Posterior vena cava (tissue), 2 donors: ENCODE measurements at regions not wholly inside any gene's neighbourhood (a gene's known extent, or its start where the extent isn't known, plus 50 kb on each side); places are given as distances from the start of the nearest gene placed in this dataset.
"Not testable (repeated sequence)": the region's sequence is repeated elsewhere in the genome, so short reads cannot be mapped to it uniquely, and the experiment has no call there.

Experiments
- DNase-seq: peaks from one replicate; pipeline ENCODE4 v3.0.0-alpha.2; 2020; ENCODE audit warnings: low spot score
- intact Hi-C, 2 donors: fragments of 100-400 bp; cut with DNase I; formaldehyde crosslinking; loops; one replicate each; pipeline versions ENCODE4 v1.14.1 to v1.14.2; 2022 to 2023
- donor health status: DM: yes; HTN: yes; CAD: no.
- donor health status: DM: yes; HTN: yes; CAD: no.

DNA sequence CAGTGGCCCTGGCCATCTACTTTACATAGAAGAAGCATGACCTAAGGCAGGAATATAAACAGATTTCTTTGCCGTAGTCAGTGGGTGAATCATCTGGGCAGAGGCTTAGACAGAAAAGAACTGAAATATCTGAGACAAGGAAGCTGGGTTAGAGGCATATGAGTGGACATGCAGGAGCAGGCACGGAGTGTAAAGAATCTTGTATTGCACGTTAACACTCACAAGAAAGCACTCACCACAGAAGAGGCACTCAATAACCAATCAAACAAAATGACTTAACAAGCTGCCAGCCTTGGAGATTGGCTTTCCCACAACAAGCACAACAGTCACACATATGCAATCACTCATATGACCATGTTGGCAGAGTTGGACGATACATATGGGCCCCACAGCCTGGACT lies 364.9 kb downstream of the FOXD4L5 start:
- DNase-seq, intact Hi-C loops: not testable (repeated sequence)

DNA sequence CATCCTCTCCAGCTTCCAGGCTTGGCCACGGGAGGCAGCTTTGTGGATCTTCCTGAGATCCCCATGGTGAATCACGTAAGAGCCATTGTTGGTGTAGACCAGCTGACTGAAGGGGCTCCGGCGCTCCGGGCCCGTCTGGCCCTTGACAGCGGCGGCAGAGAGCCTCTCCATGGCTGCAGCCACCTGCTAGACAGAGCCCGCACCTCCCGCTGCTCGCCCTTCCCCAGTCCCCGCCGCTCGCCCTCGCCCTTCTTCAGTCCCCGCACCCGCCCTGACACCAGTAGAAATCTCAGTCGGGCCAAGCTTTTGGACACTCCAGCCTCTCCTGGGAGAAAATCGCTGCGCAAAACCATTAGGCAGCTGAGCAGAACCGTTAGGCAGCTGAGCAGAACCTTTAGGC lies 396.4 kb downstream of the FOXD4L5 start:
- peak; percentile 43 for DNase-seq
- intact Hi-C loops: not testable (repeated sequence)

DNA sequence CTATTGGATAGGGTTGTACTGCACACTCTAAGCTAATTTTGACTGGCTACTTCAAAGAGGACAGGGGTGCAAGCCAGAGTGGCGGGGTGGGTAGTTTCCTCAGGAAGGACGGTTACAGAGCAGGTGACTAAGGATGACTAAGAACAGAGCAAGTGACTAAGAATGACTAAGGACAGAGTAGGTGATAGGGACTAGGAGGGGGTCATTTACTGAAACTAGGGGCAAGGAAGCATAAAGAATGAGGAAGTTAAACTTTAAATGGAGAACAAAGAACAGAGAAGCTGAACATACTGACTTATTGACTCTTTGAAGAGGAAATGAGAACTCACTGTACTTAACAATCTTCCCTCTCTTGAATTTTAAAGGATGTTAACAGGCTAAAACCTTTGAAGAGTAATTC lies 414.4 kb downstream of the FOXD4L5 start:
- peak; percentile 11 for DNase-seq
- intact Hi-C loops: not testable (repeated sequence)
